HepG2 (cell line): ENCODE measurements at regions not wholly inside any gene's neighbourhood (a gene's known extent, or its start where the extent isn't known, plus 50 kb on each side); places are given as distances from the start of the nearest gene placed in this dataset.

ENCODE experiments used
- ATAC-seq: fragments of 200-7000 bp; cut with Tn5 transposase; 3 replicates; pipeline ENCODE4 v1.9.1; 2020; ENCODE audit warnings: mild to moderate bottlenecking, moderate library complexity
- BruUV-seq: library from RNA; stranded (reverse); fragments of 400-500 nt; replicated peaks from 2 replicates; lab custom pipeline; 2021; lab: Mats Ljungman, UMichigan
- CTCF ChIA-PET: fragments of 300-600 bp; formaldehyde crosslinking; extraction: SDS; loops from one replicate; lab custom pipeline; 2021; ENCODE audit warnings: low total read pairs, inconsistent platforms, low intra/inter-chr PET ratio; lab: Yijun Ruan, JAX
- POLR2A ChIA-PET: fragments of 350-600 bp; sonication (Branson Sonifier 250); formaldehyde crosslinking; loops from one replicate; lab custom pipeline; 2020; ENCODE audit warnings: antibody characterized with exemption, inconsistent platforms; lab: Yijun Ruan, JAX
- DNase-seq: peaks from one replicate; pipeline ENCODE4 v3.0.0-alpha.2; 2015; ENCODE audit warnings: low spot score
- FAIRE-seq: peaks from 3 replicates; lab custom pipeline; 2011; peaks lifted over from hg19 to GRCh38; lab: Jason Lieb, UNC
- H2AFZ ChIP-seq: one replicate; pipeline ENCODE4 v1.6.1; 2011; ENCODE audit warnings: low read length, inconsistent platforms
- H3K27ac ChIP-seq: fragments of 300-600 bp; 3 replicates; pipeline ENCODE4 v1.8.0; 2011; ENCODE audit warnings: mixed run types, mild to moderate bottlenecking, mixed read lengths, low read length, inconsistent platforms; ENCODE audit not compliant: insufficient read depth; ENCODE audit errors: extremely low read length
- H3K27me3 ChIP-seq, 2 experiments: fragments of 200-600 bp in 1 of 2; 2 replicates in 1 of 2; 3 replicates in 1 of 2; pipeline versions ENCODE4 v1.6.0 to v1.8.0; 2011; ENCODE audit warnings: low read length in 2 of 2, mild to moderate bottlenecking in 2 of 2, moderate library complexity in 2 of 2, inconsistent platforms in 1 of 2; ENCODE audit not compliant: insufficient read depth in 2 of 2, control insufficient read depth in 1 of 2
- H3K36me3 ChIP-seq, 2 experiments: fragments of 200-600 bp in 1 of 2; replicated peaks in 1 of 2; 2 replicates in 1 of 2; 3 replicates in 1 of 2; pipeline versions ENCODE4 v1.5.1 to v1.8.0; 2011; ENCODE audit warnings: low read length in 2 of 2, inconsistent platforms in 1 of 2; ENCODE audit not compliant: insufficient read depth in 2 of 2, control insufficient read depth in 1 of 2
- H3K4me1 ChIP-seq: 2 replicates; pipeline ENCODE4 v1.5.1; 2012; ENCODE audit warnings: low read length, inconsistent platforms; ENCODE audit not compliant: insufficient read depth
- H3K4me2 ChIP-seq: 2 replicates; pipeline ENCODE4 v1.6.0; 2011; ENCODE audit warnings: low read depth, low read length, inconsistent platforms
- H3K4me3 ChIP-seq, 3 experiments: fragments of 200-600 bp in 1 of 3; sonication (generic), shearing (Covaris generic) in 1 of 3; replicated peaks in 1 of 3; 2 replicates each; pipeline ENCODE4 v1.5.1; 2011 to 2016; ENCODE audit warnings: low read length in 3 of 3, inconsistent platforms in 2 of 3, low read depth in 2 of 3, mild to moderate bottlenecking in 2 of 3, control low read depth in 1 of 3, mixed read lengths in 1 of 3; ENCODE audit not compliant: insufficient read depth in 1 of 3
- H3K79me2 ChIP-seq: one replicate; pipeline ENCODE4 v1.6.1; 2011; ENCODE audit warnings: low read length, inconsistent platforms; ENCODE audit not compliant: insufficient read depth
- H3K9ac ChIP-seq: 2 replicates; pipeline ENCODE4 v1.6.0; 2011; ENCODE audit warnings: mild to moderate bottlenecking, low read depth, low read length, inconsistent platforms; ENCODE audit not compliant: insufficient read depth
- H3K9me3 ChIP-seq: 2 replicates; pipeline ENCODE4 v1.5.1; 2012; ENCODE audit warnings: mild to moderate bottlenecking, low read length
- H4K20me1 ChIP-seq: 2 replicates; pipeline ENCODE4 v1.6.0; 2011; ENCODE audit warnings: inconsistent platforms, mild to moderate bottlenecking, low read length, moderate library complexity; ENCODE audit not compliant: insufficient read depth
- CHCHD3 ChIP-seq: sonication (generic); formaldehyde crosslinking; IDR thresholded peaks from 2 replicates; pipeline ENCODE4 v1.8.0; 2022; ENCODE audit warnings: mild to moderate bottlenecking, missing genetic modification reagents, moderate library complexity
- DZIP1 ChIP-seq: sonication (generic); formaldehyde crosslinking; IDR thresholded peaks from 2 replicates; pipeline ENCODE4 v1.5.0; 2020; ENCODE audit warnings: mild to moderate bottlenecking, missing genetic modification reagents
- HDAC1 ChIP-seq: sonication (generic); formaldehyde crosslinking; IDR thresholded peaks from 2 replicates; pipeline ENCODE4 v1.5.1; 2020; ENCODE audit warnings: mild to moderate bottlenecking, missing genetic modification reagents
- HOXD1 ChIP-seq: sonication (generic); formaldehyde crosslinking; IDR thresholded peaks from 2 replicates; pipeline ENCODE4 v1.5.0; 2020; ENCODE audit warnings: missing genetic modification reagents
- KLF11 ChIP-seq: IDR thresholded peaks from 2 replicates; pipeline ENCODE4 v1.6.1; 2016; ENCODE audit warnings: missing compliant biosample characterization
- MIER3 ChIP-seq: IDR thresholded peaks from 2 replicates; pipeline ENCODE4 v1.6.1; 2016; ENCODE audit warnings: missing compliant biosample characterization, borderline replicate concordance
- SAP130 ChIP-seq: IDR thresholded peaks from 2 replicates; pipeline ENCODE4 v1.6.1; 2016; ENCODE audit warnings: low read depth
- SOX6 ChIP-seq, 2 experiments: fragments of 450-650 bp in 1 of 2; sonication (generic) in 1 of 2; formaldehyde crosslinking in 1 of 2; IDR thresholded peaks; 2 replicates each; pipeline versions ENCODE4 v1.4.0 to v1.6.1; 2017 to 2020; ENCODE audit warnings: antibody characterized with exemption in 1 of 2, mild to moderate bottlenecking in 1 of 2, missing genetic modification reagents in 1 of 2
- SRSF4 ChIP-seq: fragments of 200-400 bp; formaldehyde crosslinking; IDR thresholded peaks from one replicate; pipeline ENCODE4 v1.6.1; 2018; ENCODE audit warnings: mild to moderate bottlenecking, low read depth, low read length, moderate library complexity; ENCODE audit not compliant: poor library complexity, severe bottlenecking
- ZNF503 ChIP-seq: sonication (generic); formaldehyde crosslinking; IDR thresholded peaks from 2 replicates; pipeline ENCODE4 v1.4.0; 2020; ENCODE audit warnings: missing genetic modification reagents
- ZNF781 ChIP-seq: sonication (generic); formaldehyde crosslinking; IDR thresholded peaks from 2 replicates; pipeline ENCODE4 v1.5.1; 2020; ENCODE audit warnings: borderline replicate concordance, mild to moderate bottlenecking, missing genetic modification reagents; ENCODE audit errors: not compliant biosample characterization
- ZNF782 ChIP-seq: sonication (generic); formaldehyde crosslinking; IDR thresholded peaks from 2 replicates; pipeline ENCODE4 v1.4.0; 2020; ENCODE audit warnings: missing genetic modification reagents, mild to moderate bottlenecking, borderline replicate concordance
- ZNF784 ChIP-seq: sonication (generic); formaldehyde crosslinking; IDR thresholded peaks from 2 replicates; pipeline ENCODE4 v1.5.1; 2020; ENCODE audit warnings: missing genetic modification reagents, mild to moderate bottlenecking, borderline replicate concordance
- ZSCAN5A ChIP-seq: sonication (generic); formaldehyde crosslinking; IDR thresholded peaks from 2 replicates; pipeline ENCODE4 v1.8.0; 2022; ENCODE audit warnings: mild to moderate bottlenecking, missing genetic modification reagents, borderline replicate concordance
- WGBS: methylation state at CpG from one replicate; pipeline ENCODE4 v1.1.6; 2017; ENCODE audit warnings: low lambda C conversion rate; 5-methylcytosine and 5-hydroxymethylcytosine counted together
- in situ Hi-C: cut with HindIII; loops from 2 replicates; pipeline ENCODE4 v1.10.0; 2017; ENCODE audit warnings: low pct_unique_long_range_greater_than_20kb; ENCODE audit not compliant: extremely low pct_ligation_motif_present
- intact Hi-C: fragments of 100-400 bp; cut with micrococcal nuclease; formaldehyde crosslinking; loops from one replicate; pipeline ENCODE4 v1.10.0; 2022; ENCODE audit not compliant: unreplicated experiment

- H3K36me3 ChIP-seq: no peaks in the 10 kb centered on the region
- POLR2A ChIA-PET: no interaction called here
- CTCF ChIA-PET: no interaction called here
- in situ Hi-C loops: no loop called here
- H3K4me3 ChIP-seq: no peak overlapping the region
- no peaks in the 10 kb centered on the region for H3K27me3 ChIP-seq
- intact Hi-C loops: no loop called here
- no peaks in the 10 kb centered on the region for H3K9me3 ChIP-seq
- no peak overlapping the region for H3K9ac ChIP-seq
- DNase-seq (no peak), ATAC-seq (no peak), FAIRE-seq (no peak)
- H3K79me2 ChIP-seq: no peaks in the 10 kb centered on the region
- no peak overlapping the region for H2AFZ ChIP-seq
- H3K27ac ChIP-seq: no peak overlapping the region
- WGBS: 1% methylated on average over 3 of the region's 3 CpGs
- no peak overlapping the region for H3K4me2 ChIP-seq
- no peaks in the 10 kb centered on the region for H3K4me1 ChIP-seq
- no peaks in the 10 kb centered on the region for H4K20me1 ChIP-seq
- BruUV-seq: no TSS peak
- no peak for TF ChIP-seq SAP130
- TF ChIP-seq MIER3 (CRISPR knock-in tag): no peak
- no peak for TF ChIP-seq HOXD1
- no peak for TF ChIP-seq ZNF781 (CRISPR knock-in tag)
- TF ChIP-seq SRSF4: no peak
- no peak for TF ChIP-seq ZNF784 (CRISPR knock-in tag)
- TF ChIP-seq ZNF782 (CRISPR knock-in tag): no peak
- no peak for TF ChIP-seq SOX6 (IDR thresholded peaks at IDR 0.05)
- TF ChIP-seq SOX6 (CRISPR knock-in tag; IDR thresholded peaks at IDR 0.05): no peak
- no peak for TF ChIP-seq ZSCAN5A (CRISPR knock-in tag)
- TF ChIP-seq CHCHD3 (CRISPR knock-in tag): no peak
- no peak for TF ChIP-seq KLF11 (CRISPR knock-in tag)
- no peak for TF ChIP-seq DZIP1
- TF ChIP-seq ZNF503: no peak
- no peak for TF ChIP-seq HDAC1 (CRISPR knock-in tag)
Observed at GRCh38 chr10:84084342-84084741, 55.0 kb upstream of the GHITM start.
